GM18517 (cell line): ENCODE measurements at regions not wholly inside any gene's neighbourhood (a gene's known extent, or its start where the extent isn't known, plus 50 kb on each side); places are given as distances from the start of the nearest gene placed in this dataset.

Experiments
- ATAC-seq: cut with Tn5 transposase; IDR thresholded peaks from one replicate; pipeline ENCODE4 v1.9.1; 2021; ENCODE audit warnings: mild to moderate bottlenecking, moderate library complexity; ENCODE audit not compliant: unreplicated experiment

- ATAC-seq = no peak
Observed at GRCh38 chr7:108810756-108811385, 241.2 kb downstream of the DNAJB9 start.

GRCh38 chr7:108813251-108814014 lies 243.8 kb downstream of the DNAJB9 start:
- ATAC-seq = no peak

GRCh38 chr7:108815815-108816214 lies 246.1 kb downstream of the DNAJB9 start:
- no peak for ATAC-seq

GRCh38 chr7:108818742-108819141 lies 249.1 kb downstream of the DNAJB9 start:
- ATAC-seq = no peak

- no peak for ATAC-seq
Observed at GRCh38 chr7:108824840-108825580, 255.3 kb downstream of the DNAJB9 start.

- ATAC-seq = no peak
Observed at GRCh38 chr7:108825581-108825909, 255.9 kb downstream of the DNAJB9 start.

- no peak for ATAC-seq
Observed at GRCh38 chr7:108836256-108836655, 266.6 kb downstream of the DNAJB9 start.

- ATAC-seq = no peak
Observed at GRCh38 chr7:108838198-108838597, 268.5 kb downstream of the DNAJB9 start.

- no peak for ATAC-seq
Observed at GRCh38 chr7:108839076-108839475, 269.4 kb downstream of the DNAJB9 start.

- no peak for ATAC-seq
Observed at GRCh38 chr7:108845951-108846350, 276.3 kb downstream of the DNAJB9 start.

- ATAC-seq = no peak
Observed at GRCh38 chr7:108846471-108846870, 276.8 kb downstream of the DNAJB9 start.

GRCh38 chr7:108848486-108848885 lies 278.8 kb downstream of the DNAJB9 start:
- no peak for ATAC-seq

- no peak for ATAC-seq
Observed at GRCh38 chr7:108860615-108861014, 290.9 kb downstream of the DNAJB9 start.

- ATAC-seq = no peak
Observed at GRCh38 chr7:108861071-108861470, 291.4 kb downstream of the DNAJB9 start.

- no peak for ATAC-seq
Observed at GRCh38 chr7:108863227-108863848, 293.7 kb downstream of the DNAJB9 start.

GRCh38 chr7:108869070-108869469 lies 299.4 kb downstream of the DNAJB9 start:
- ATAC-seq = no peak

GRCh38 chr7:108875139-108875538 lies 305.5 kb downstream of the DNAJB9 start:
- ATAC-seq = no peak

- no peak for ATAC-seq
Observed at GRCh38 chr7:108890862-108891261, 321.2 kb downstream of the DNAJB9 start.

GRCh38 chr7:108908456-108908855 lies 338.8 kb downstream of the DNAJB9 start:
- ATAC-seq = no peak

- ATAC-seq = no peak
Observed at GRCh38 chr7:108911016-108911415, 341.3 kb downstream of the DNAJB9 start.

- no peak for ATAC-seq
Observed at GRCh38 chr7:108920490-108920889, 350.8 kb downstream of the DNAJB9 start.
